Right forelimb (tissue), 1 donor: ENCODE measurements at regions not wholly inside any gene's neighbourhood (a gene's known extent, or its start where the extent isn't known, plus 50 kb on each side); places are given as distances from the start of the nearest gene placed in this dataset.
"Not testable (repeated sequence)": the region's sequence is repeated elsewhere in the genome, so short reads cannot be mapped to it uniquely, and the experiment has no call there.

Source experiments
- DNase-seq: peaks from one replicate; pipeline ENCODE4 v3.0.0-alpha.2; 2018

GRCh38 chr16:51286272-51286671, 135.2 kb upstream of the SALL1 start:
- DNase-seq, result no peak

- DNase-seq, result no peak
These were observed 125.3 kb upstream of the SALL1 start for GRCh38 chr16:51276336-51276735.

GRCh38 chr16:51272420-51272819, 121.3 kb upstream of the SALL1 start:
- DNase-seq, result no peak

GRCh38 chr16:51271156-51271701, 120.2 kb upstream of the SALL1 start:
- DNase-seq, result no peak

- DNase-seq, result no peak
These were observed 117.2 kb upstream of the SALL1 start for GRCh38 chr16:51268237-51268636.

GRCh38 chr16:51267681-51268080, 116.6 kb upstream of the SALL1 start:
- DNase-seq, result no peak

- no peak for DNase-seq
These were observed 111.4 kb upstream of the SALL1 start for GRCh38 chr16:51262428-51262827.

GRCh38 chr16:51261919-51262318, 110.8 kb upstream of the SALL1 start:
- no peak for DNase-seq

GRCh38 chr16:51255349-51255972, 104.4 kb upstream of the SALL1 start:
- DNase-seq, result no peak

GRCh38 chr16:51254390-51254789, 103.3 kb upstream of the SALL1 start:
- DNase-seq, result not testable (repeated sequence)

- DNase-seq, result no peak
These were observed 97.1 kb upstream of the SALL1 start for GRCh38 chr16:51248217-51248616.

- no peak for DNase-seq
These were observed 94.6 kb upstream of the SALL1 start for GRCh38 chr16:51245658-51245995.

- no peak for DNase-seq
These were observed 94.0 kb upstream of the SALL1 start for GRCh38 chr16:51244887-51245657.

GRCh38 chr16:51243936-51244436, 92.9 kb upstream of the SALL1 start:
- no peak for DNase-seq

GRCh38 chr16:51242296-51242994, 91.4 kb upstream of the SALL1 start:
- DNase-seq, result no peak

- DNase-seq, result no peak
These were observed 88.1 kb upstream of the SALL1 start for GRCh38 chr16:51239196-51239595.

GRCh38 chr16:51237861-51238378, 86.8 kb upstream of the SALL1 start:
- DNase-seq, result no peak

- no peak for DNase-seq
These were observed 86.1 kb upstream of the SALL1 start for GRCh38 chr16:51237207-51237606.

- DNase-seq, result no peak
These were observed 85.5 kb upstream of the SALL1 start for GRCh38 chr16:51236583-51236982.

GRCh38 chr16:51231702-51232101, 80.6 kb upstream of the SALL1 start:
- DNase-seq, result no peak

GRCh38 chr16:51230035-51230434, 79.0 kb upstream of the SALL1 start:
- DNase-seq, result not testable (repeated sequence)

- DNase-seq, result no peak
These were observed 77.1 kb upstream of the SALL1 start for GRCh38 chr16:51228097-51228659.

GRCh38 chr16:51225878-51226277, 74.8 kb upstream of the SALL1 start:
- no peak for DNase-seq
